Omental fat pad (tissue), 3 donors: ENCODE measurements at regions not wholly inside any gene's neighbourhood (a gene's known extent, or its start where the extent isn't known, plus 50 kb on each side); places are given as distances from the start of the nearest gene placed in this dataset.

Source experiments
- ATAC-seq: fragments of 150-250 bp; one replicate; pipeline ENCODE4 v1.9.1; 2016; ENCODE audit warnings: mild to moderate bottlenecking, moderate library complexity; ENCODE audit not compliant: low FRiP score
- DNase-seq: peaks from one replicate; pipeline ENCODE4 v3.0.0-alpha.2; 2019; ENCODE audit warnings: low spot score
- CTCF ChIP-seq, 3 donors: fragments of 450-650 bp; IDR thresholded peaks; one replicate each; pipeline ENCODE4 v1.5.1; 2016 to 2017; ENCODE audit warnings: antibody characterized with exemption in 3 of 3, mild to moderate bottlenecking in 3 of 3, moderate library complexity in 2 of 3

- no peak for DNase-seq
- ATAC-seq, result no peak
- no peak for TF ChIP-seq CTCF (IDR thresholded peaks at IDR 0.05)
Observed at GRCh38 chr2:75327334-75327733, 128.0 kb upstream of the TACR1 start.

- DNase-seq (no peak), ATAC-seq (no peak)
- TF ChIP-seq CTCF (IDR thresholded peaks at IDR 0.05), result no peak
Observed at GRCh38 chr2:75326645-75327044, 127.3 kb upstream of the TACR1 start.

GRCh38 chr2:75325594-75325993 lies 126.3 kb upstream of the TACR1 start:
- ATAC-seq, result no peak

GRCh38 chr2:75324861-75325284 lies 125.6 kb upstream of the TACR1 start:
- TF ChIP-seq CTCF (IDR thresholded peaks at IDR 0.05), result no peak
- no peak for ATAC-seq
- no peak for DNase-seq

More at GRCh38 chr2:75325594-75325993, 126.3 kb upstream of the TACR1 start:
- no peak for DNase-seq
- TF ChIP-seq CTCF (IDR thresholded peaks at IDR 0.05), result no peak

- ATAC-seq, result no peak
- DNase-seq, result no peak
- no peak for TF ChIP-seq CTCF (IDR thresholded peaks at IDR 0.05)
Observed at GRCh38 chr2:75324141-75324540, 124.8 kb upstream of the TACR1 start.

- ATAC-seq (no peak), DNase-seq (no peak)
- TF ChIP-seq CTCF (IDR thresholded peaks at IDR 0.05), result no peak
Observed at GRCh38 chr2:75321599-75321922, 122.2 kb upstream of the TACR1 start.

- no peak for ATAC-seq
- no peak for TF ChIP-seq CTCF (IDR thresholded peaks at IDR 0.05)
- no peak for DNase-seq
Observed at GRCh38 chr2:75320898-75321598, 121.7 kb upstream of the TACR1 start.
